ENCODE measurements at regions not wholly inside any gene's neighbourhood (a gene's known extent, or its start where the extent isn't known, plus 50 kb on each side); places are given as distances from the start of the nearest gene placed in this dataset.

GRCh38 chr3:137163241-137163871 is 205.6 kb downstream of the IL20RB start:
- TF ChIP-seq, protein P1, sequence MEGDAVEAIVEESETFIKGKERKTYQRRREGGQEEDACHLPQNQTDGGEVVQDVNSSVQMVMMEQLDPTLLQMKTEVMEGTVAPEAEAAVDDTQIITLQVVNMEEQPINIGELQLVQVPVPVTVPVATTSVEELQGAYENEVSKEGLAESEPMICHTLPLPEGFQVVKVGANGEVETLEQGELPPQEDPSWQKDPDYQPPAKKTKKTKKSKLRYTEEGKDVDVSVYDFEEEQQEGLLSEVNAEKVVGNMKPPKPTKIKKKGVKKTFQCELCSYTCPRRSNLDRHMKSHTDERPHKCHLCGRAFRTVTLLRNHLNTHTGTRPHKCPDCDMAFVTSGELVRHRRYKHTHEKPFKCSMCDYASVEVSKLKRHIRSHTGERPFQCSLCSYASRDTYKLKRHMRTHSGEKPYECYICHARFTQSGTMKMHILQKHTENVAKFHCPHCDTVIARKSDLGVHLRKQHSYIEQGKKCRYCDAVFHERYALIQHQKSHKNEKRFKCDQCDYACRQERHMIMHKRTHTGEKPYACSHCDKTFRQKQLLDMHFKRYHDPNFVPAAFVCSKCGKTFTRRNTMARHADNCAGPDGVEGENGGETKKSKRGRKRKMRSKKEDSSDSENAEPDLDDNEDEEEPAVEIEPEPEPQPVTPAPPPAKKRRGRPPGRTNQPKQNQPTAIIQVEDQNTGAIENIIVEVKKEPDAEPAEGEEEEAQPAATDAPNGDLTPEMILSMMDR (optimal IDR thresholded peaks at IDR 0.05 in 1 of 3, IDR thresholded peaks at IDR 0.05 in 1 of 3, conservative IDR thresholded peaks at IDR 0.05 in 1 of 3; ENCODE audit: extremely low read depth in 1 of 3, insufficient read depth in 2 of 3, low read length in 3 of 3): no peak
- TF ChIP-seq EZH2 (IDR thresholded peaks at IDR 0.05; ENCODE audit: low read length): no peak
